Endothelial cell of umbilical vein (primary cell): ENCODE measurements at regions not wholly inside any gene's neighbourhood (a gene's known extent, or its start where the extent isn't known, plus 50 kb on each side); places are given as distances from the start of the nearest gene placed in this dataset.

Experiments used
- BruUV-seq: library from RNA; stranded (reverse); fragments of 400-500 nt; replicated peaks from 2 replicates; lab custom pipeline; 2021; lab: Mats Ljungman, UMichigan
- CTCF ChIA-PET: fragments of 300-600, 350-600 bp; sonication (Branson Sonifier 250); formaldehyde crosslinking; loops from one replicate; lab custom pipeline; 2021; ENCODE audit warnings: antibody characterized with exemption, inconsistent platforms; lab: Charles Lee
- POLR2A ChIA-PET: fragments of 300-600, 350-600 bp; sonication (Branson Sonifier 250); formaldehyde crosslinking; loops from one replicate; lab custom pipeline; 2021; ENCODE audit warnings: antibody characterized with exemption, inconsistent platforms; lab: Charles Lee
- DNase-seq: peaks from one replicate; pipeline ENCODE4 v3.0.0-alpha.2; 2011; ENCODE audit warnings: low read depth, low spot score
- FAIRE-seq: peaks from 2 replicates; lab custom pipeline; 2011; peaks lifted over from hg19 to GRCh38; lab: Jason Lieb, UNC
- H2AFZ ChIP-seq: 2 replicates; pipeline ENCODE4 v1.6.0; 2012; ENCODE audit warnings: low read depth, low read length, control low read depth, inconsistent platforms
- H3K27ac ChIP-seq: 2 replicates; pipeline ENCODE4 v1.5.1; 2011; ENCODE audit warnings: low read depth, mild to moderate bottlenecking, control low read depth, low read length, moderate library complexity; ENCODE audit not compliant: insufficient read depth
- H3K27me3 ChIP-seq, 2 experiments: 2 replicates each; pipeline versions ENCODE4 v1.6.0 to v1.6.1; 2011; ENCODE audit warnings: low read length in 2 of 2, mixed read lengths in 1 of 2; ENCODE audit not compliant: control insufficient read depth in 2 of 2, insufficient read depth in 2 of 2
- H3K36me3 ChIP-seq, 2 experiments: 2 replicates in 1 of 2; 3 replicates in 1 of 2; pipeline ENCODE4 v1.5.1; 2011; ENCODE audit warnings: low read length in 2 of 2, mild to moderate bottlenecking in 1 of 2, moderate library complexity in 1 of 2; ENCODE audit not compliant: control insufficient read depth in 2 of 2, insufficient read depth in 2 of 2; ENCODE audit errors: extremely low read depth in 1 of 2
- H3K4me1 ChIP-seq: 3 replicates; pipeline ENCODE4 v1.5.1; 2011; ENCODE audit warnings: mild to moderate bottlenecking, low read length; ENCODE audit not compliant: control insufficient read depth, insufficient read depth; ENCODE audit errors: extremely low read depth
- H3K4me2 ChIP-seq: 2 replicates; pipeline ENCODE4 v1.6.1; 2011; ENCODE audit warnings: low read length, control low read depth, mixed read lengths; ENCODE audit not compliant: insufficient read depth
- H3K4me3 ChIP-seq, 3 experiments: fragments of 200-600 bp in 1 of 3; sonication (generic), shearing (Covaris generic) in 1 of 3; replicated peaks in 1 of 3; 2 replicates each; pipeline ENCODE4 v1.5.1; 2011 to 2016; ENCODE audit warnings: control low read depth in 3 of 3, low read length in 3 of 3, mild to moderate bottlenecking in 2 of 3, inconsistent platforms in 1 of 3, low read depth in 1 of 3, moderate library complexity in 1 of 3; ENCODE audit not compliant: insufficient read depth in 1 of 3
- H3K79me2 ChIP-seq: 2 replicates; pipeline ENCODE4 v1.6.0; 2012; ENCODE audit warnings: low read length, inconsistent platforms; ENCODE audit not compliant: control insufficient read depth, insufficient read depth
- H3K9ac ChIP-seq: replicated peaks from 2 replicates; pipeline ENCODE3; 2011; ENCODE audit warnings: low read length, control low read depth; ENCODE audit not compliant: insufficient read depth; ENCODE audit errors: extremely low read depth
- H3K9me1 ChIP-seq: replicated peaks from 3 replicates; pipeline ENCODE4 v1.6.0; 2011; ENCODE audit warnings: mild to moderate bottlenecking, low read length; ENCODE audit not compliant: control insufficient read depth, insufficient read depth; ENCODE audit errors: extremely low read depth
- H3K9me3 ChIP-seq: replicated peaks from 2 replicates; pipeline ENCODE4 v1.5.1; 2012; ENCODE audit warnings: low read length, inconsistent platforms; ENCODE audit not compliant: control insufficient read depth, insufficient read depth
- H4K20me1 ChIP-seq: replicated peaks from 2 replicates; pipeline ENCODE3; 2011; ENCODE audit warnings: mild to moderate bottlenecking, low read length; ENCODE audit not compliant: control insufficient read depth, insufficient read depth; ENCODE audit errors: extremely low read depth
- CTCF ChIP-seq, 2 donors: IDR thresholded peaks; 1 replicate in 1 of 2; 2 replicates in 1 of 2; pipeline ENCODE4 v1.5.1; 2011; ENCODE audit warnings: low read length in 2 of 2, mild to moderate bottlenecking in 2 of 2, moderate library complexity in 2 of 2, control low read depth in 1 of 2, inconsistent platforms in 1 of 2, low read depth in 1 of 2; ENCODE audit not compliant: insufficient read depth in 1 of 2; ENCODE audit errors: extremely low read depth in 1 of 2
- EZH2 ChIP-seq: IDR thresholded peaks from 2 replicates; pipeline ENCODE4 v1.6.1; 2012; ENCODE audit warnings: borderline replicate concordance, low read depth, mild to moderate bottlenecking, moderate library complexity, low read length, inconsistent platforms; ENCODE audit not compliant: severe bottlenecking
- GATA2 ChIP-seq: IDR thresholded peaks from 2 replicates; pipeline ENCODE4 v1.7.0; 2011; ENCODE audit warnings: low read depth, mild to moderate bottlenecking, moderate library complexity, mixed read lengths, low read length; ENCODE audit not compliant: insufficient read length, insufficient read depth
- POLR2A ChIP-seq: IDR thresholded peaks from 2 replicates; pipeline ENCODE4 v1.6.1; 2012; ENCODE audit warnings: low read depth, mild to moderate bottlenecking, control low read depth, low read length
- POLR2AphosphoS5 ChIP-seq: IDR thresholded peaks from 2 replicates; pipeline ENCODE4 v1.6.1; 2012; ENCODE audit warnings: low read depth, mild to moderate bottlenecking, control low read depth, low read length, moderate library complexity; ENCODE audit not compliant: insufficient read depth
- dilution Hi-C: fragments of 300-500 bp; cut with MboI; formaldehyde crosslinking; loops from one replicate; pipeline ENCODE4 v1.15.0; 2019; ENCODE audit warnings: low sequenced_read_pairs; ENCODE audit not compliant: extremely low pct_ligation_motif_present
- intact Hi-C: fragments of 100-400 bp; cut with micrococcal nuclease; formaldehyde crosslinking; loops from one replicate; pipeline ENCODE4 v1.10.0; 2022

- no peaks in the 10 kb centered on the region for H3K36me3 ChIP-seq
- CTCF ChIA-PET: interaction anchor here (0.5 to 7.5 kb wide), 4 partner anchors 20 to 144 kb away, joined by 3 to 119 read pairs (median 20); partner anchors contain the start of gene IL6
- H2AFZ ChIP-seq: no peak overlapping the region
- peak; percentile 19 for TF ChIP-seq POLR2A
- TF ChIP-seq POLR2AphosphoS5: peak; percentile 24
- TF ChIP-seq GATA2: no peak
- BruUV-seq: TSS peak; percentile 80
- H3K4me2 ChIP-seq: peak overlapping the region; percentile 34
- H3K9me3 ChIP-seq: no peaks in the 10 kb centered on the region
- H3K27ac ChIP-seq: peak overlapping the region; percentile 85
- H4K20me1 ChIP-seq: no peaks in the 10 kb centered on the region
- dilution Hi-C loops: no loop called here
- H3K4me3 ChIP-seq: no peak overlapping the region
- H3K9ac ChIP-seq: peak overlapping the region; percentile 64
- DNase-seq: peak; percentile 91
- no peaks in the 10 kb centered on the region for H3K9me1 ChIP-seq
- H3K4me1 ChIP-seq: peaks cover 56% of the 10 kb centered on the region
- H3K27me3 ChIP-seq: no peaks in the 10 kb centered on the region
- intact Hi-C loops: loop anchor here (1.0 to 10.0 kb wide), 3 partner anchors 22 to 368 kb away; no protein-coding TSS in a partner anchor
- POLR2A ChIA-PET: interaction anchor here (0.6 kb wide), 1 partner anchor 21 kb away, joined by 8 read pairs; no protein-coding TSS in a partner anchor
- peak; percentile 97 for FAIRE-seq
- no peaks in the 10 kb centered on the region for H3K79me2 ChIP-seq
Observed at GRCh38 chr7:22582863-22583622, 83.1 kb upstream of the STEAP1B start.

DNA sequence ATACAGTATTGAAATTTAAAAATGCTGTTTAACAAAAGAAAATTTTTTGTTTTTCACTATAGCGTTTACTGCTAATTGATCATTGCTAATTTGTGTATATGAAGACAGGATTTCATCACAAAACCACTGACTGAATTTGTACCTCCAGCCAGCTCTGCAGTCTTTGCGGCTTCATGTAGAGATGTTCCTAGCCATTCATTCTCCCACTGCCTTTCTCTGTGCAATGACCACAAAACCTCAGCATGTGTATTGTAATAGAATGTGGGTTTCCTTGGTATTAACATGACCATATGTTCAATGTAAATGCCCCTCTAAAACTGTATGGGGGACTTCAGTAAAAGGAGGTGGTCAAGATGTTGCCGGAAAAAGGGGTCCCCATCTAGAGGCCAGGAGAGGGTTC lies 81.1 kb upstream of the STEAP1B start:
- Histone ChIP-seq H2AFZ (no peak overlapping the region), H3K4me2 (no peak overlapping the region), H3K27me3 (no peaks in the 10 kb centered on the region), H3K27ac (no peak overlapping the region), H3K9me3 (no peaks in the 10 kb centered on the region), H3K4me3 (no peak overlapping the region), H3K9ac (no peak overlapping the region), H4K20me1 (no peaks in the 10 kb centered on the region), H3K9me1 (no peaks in the 10 kb centered on the region), H3K36me3 (no peaks in the 10 kb centered on the region), H3K79me2 (no peaks in the 10 kb centered on the region), H3K4me1 (peaks cover 56% of the 10 kb centered on the region)
- DNase-seq: no peak
- ChIA-PET CTCF (interaction anchor here (5.3 kb wide), 1 partner anchor 146 kb away, joined by 36 read pairs; the partner anchor contains the start of gene IL6), POLR2A (no interaction called here)
- TF ChIP-seq CTCF (IDR thresholded peaks at IDR 0.05; ENCODE audit: extremely low read depth in 1 of 2, insufficient read depth in 1 of 2, low read depth in 1 of 2, low read length in 2 of 2) (no peak), EZH2 (no peak), POLR2AphosphoS5 (no peak), GATA2 (no peak), POLR2A (no peak)
- no peak for FAIRE-seq
- BruUV-seq: no TSS peak
- dilution Hi-C loops (no loop called here), intact Hi-C loops (loop anchor here (10.0 kb wide), 2 partner anchors 136 to 366 kb away; no protein-coding TSS in a partner anchor)
